Esophagus muscularis mucosa (tissue), 4 donors: ENCODE measurements at regions not wholly inside any gene's neighbourhood (a gene's known extent, or its start where the extent isn't known, plus 50 kb on each side); places are given as distances from the start of the nearest gene placed in this dataset.

Experiments used
- DNase-seq: peaks from one replicate; pipeline ENCODE4 v3.0.0-alpha.2; 2017; ENCODE audit errors: extremely low spot score
- H3K27ac ChIP-seq, 4 donors: fragments of 200-600 bp; sonication (generic); replicated peaks in 1 of 4; 1 replicate in 3 of 4; 2 replicates in 1 of 4; pipeline ENCODE4 v1.5.1; 2016 to 2019; ENCODE audit warnings: mild to moderate bottlenecking in 1 of 4
- H3K27me3 ChIP-seq, 4 donors: fragments of 200-600 bp; sonication (generic); one replicate each; pipeline versions ENCODE4 v1.5.1 to v1.6.0; 2016 to 2019
- H3K36me3 ChIP-seq, 4 donors: fragments of 200-600 bp; sonication (generic); one replicate each; pipeline ENCODE4 v1.5.1; 2016 to 2019
- H3K4me1 ChIP-seq, 4 donors: fragments of 200-600 bp; sonication (generic); one replicate each; pipeline ENCODE4 v1.5.1; 2016 to 2019
- H3K4me3 ChIP-seq, 4 donors: fragments of 200-600 bp; sonication (generic); 1 replicate in 2 of 4; 2 replicates in 2 of 4; pipeline ENCODE4 v1.5.1; 2016 to 2019; ENCODE audit warnings: mild to moderate bottlenecking in 4 of 4, moderate library complexity in 1 of 4
- H3K9me3 ChIP-seq, 4 donors: fragments of 200-600 bp; sonication (generic); 1 replicate in 3 of 4; 2 replicates in 1 of 4; pipeline ENCODE4 v1.5.1; 2016 to 2019
- EP300 ChIP-seq: sonication (generic); formaldehyde crosslinking; IDR thresholded peaks from one replicate; pipeline ENCODE4 v1.6.1; 2017; ENCODE audit warnings: antibody characterized with exemption
- POLR2A ChIP-seq: fragments of 450-650 bp; IDR thresholded peaks from one replicate; pipeline ENCODE4 v1.6.1; 2017; ENCODE audit warnings: antibody characterized with exemption, moderate library complexity, mild to moderate bottlenecking, low read depth
- POLR2AphosphoS5 ChIP-seq, 2 donors: sonication (generic); formaldehyde crosslinking; IDR thresholded peaks; one replicate each; pipeline ENCODE4 v1.6.1; 2017; ENCODE audit warnings: antibody characterized with exemption in 2 of 2
- WGBS: methylation state at CpG from one replicate; pipeline ENCODE4 v1.1.5; 2018; 5-methylcytosine and 5-hydroxymethylcytosine counted together
- intact Hi-C: fragments of 100-400 bp; cut with DNase I; formaldehyde crosslinking; loops from one replicate; pipeline ENCODE4 v1.15.1; 2023
- TF ChIP-seq, protein P1 (sequence below), 3 experiments: fragments of 200-600 bp in 2 of 3; fragments of 450-650 bp in 1 of 3; sonication (generic) in 2 of 3; IDR thresholded peaks; one replicate each; pipeline ENCODE4 v1.5.1; 2017 to 2019; ENCODE audit warnings: antibody characterized with exemption in 3 of 3, mild to moderate bottlenecking in 2 of 3, moderate library complexity in 1 of 3

DNA sequence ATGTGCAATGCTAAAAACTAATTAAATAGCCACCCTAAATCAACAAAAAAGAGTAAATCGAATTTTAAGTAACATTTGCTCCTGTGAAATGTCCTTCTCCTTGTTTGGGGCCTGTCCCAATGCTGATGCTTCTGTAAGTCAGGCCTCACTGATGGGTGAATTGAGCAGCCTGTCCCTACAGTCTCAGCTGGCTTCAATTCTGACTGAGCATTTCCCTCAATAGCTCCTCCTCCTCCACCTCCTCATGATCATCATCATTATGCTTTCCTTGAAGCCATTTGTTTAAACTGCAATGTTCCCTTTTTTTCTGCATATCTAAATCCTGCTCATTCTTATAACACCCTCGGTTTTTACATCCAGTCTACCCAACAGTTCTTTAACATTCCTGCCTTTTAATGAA lies 137.2 kb upstream of the CELF4 start:
- no peaks in the 10 kb centered on the region for H3K9me3 ChIP-seq
- no peak for DNase-seq
- 75% methylated on average over 2 of the region's 2 CpGs for WGBS
- no peaks in the 10 kb centered on the region for H3K4me1 ChIP-seq
- H3K27me3 ChIP-seq: no peaks in the 10 kb centered on the region
- no peaks in the 10 kb centered on the region for H3K36me3 ChIP-seq
- intact Hi-C loops: no loop called here
- TF ChIP-seq POLR2AphosphoS5 (IDR thresholded peaks at IDR 0.05) (no peak), POLR2A (no peak), EP300 (no peak)
- TF ChIP-seq, protein P1, sequence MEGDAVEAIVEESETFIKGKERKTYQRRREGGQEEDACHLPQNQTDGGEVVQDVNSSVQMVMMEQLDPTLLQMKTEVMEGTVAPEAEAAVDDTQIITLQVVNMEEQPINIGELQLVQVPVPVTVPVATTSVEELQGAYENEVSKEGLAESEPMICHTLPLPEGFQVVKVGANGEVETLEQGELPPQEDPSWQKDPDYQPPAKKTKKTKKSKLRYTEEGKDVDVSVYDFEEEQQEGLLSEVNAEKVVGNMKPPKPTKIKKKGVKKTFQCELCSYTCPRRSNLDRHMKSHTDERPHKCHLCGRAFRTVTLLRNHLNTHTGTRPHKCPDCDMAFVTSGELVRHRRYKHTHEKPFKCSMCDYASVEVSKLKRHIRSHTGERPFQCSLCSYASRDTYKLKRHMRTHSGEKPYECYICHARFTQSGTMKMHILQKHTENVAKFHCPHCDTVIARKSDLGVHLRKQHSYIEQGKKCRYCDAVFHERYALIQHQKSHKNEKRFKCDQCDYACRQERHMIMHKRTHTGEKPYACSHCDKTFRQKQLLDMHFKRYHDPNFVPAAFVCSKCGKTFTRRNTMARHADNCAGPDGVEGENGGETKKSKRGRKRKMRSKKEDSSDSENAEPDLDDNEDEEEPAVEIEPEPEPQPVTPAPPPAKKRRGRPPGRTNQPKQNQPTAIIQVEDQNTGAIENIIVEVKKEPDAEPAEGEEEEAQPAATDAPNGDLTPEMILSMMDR (IDR thresholded peaks at IDR 0.05): no peak
- H3K4me3 ChIP-seq: no peak overlapping the region
- H3K27ac ChIP-seq: no peak overlapping the region

DNA sequence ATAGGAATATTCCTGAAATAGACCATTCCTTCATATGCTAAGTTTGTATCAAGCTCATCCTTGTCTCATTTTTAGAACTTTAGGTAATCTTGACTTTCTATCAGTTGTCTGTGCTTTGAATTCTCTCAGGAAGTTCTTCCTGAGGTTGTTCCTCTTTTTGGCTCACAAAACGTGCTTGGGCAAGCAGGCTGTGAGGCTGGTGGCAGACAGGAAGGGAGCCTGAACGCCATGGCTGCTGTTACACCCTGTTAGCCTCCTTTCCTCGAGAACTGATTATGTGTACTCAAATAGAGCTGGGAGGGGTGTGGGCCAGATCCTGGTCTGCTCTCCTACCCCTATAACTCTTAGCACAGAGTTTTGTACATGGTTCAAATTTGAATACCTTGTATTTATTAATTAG lies 136.4 kb upstream of the CELF4 start:
- WGBS: 49% methylated on average over 3 of the region's 3 CpGs
- Histone ChIP-seq H3K27me3 (no peaks in the 10 kb centered on the region), H3K9me3 (no peaks in the 10 kb centered on the region), H3K4me3 (no peak overlapping the region), H3K27ac (no peak overlapping the region), H3K36me3 (no peaks in the 10 kb centered on the region), H3K4me1 (no peaks in the 10 kb centered on the region)
- intact Hi-C loops: no loop called here
- TF ChIP-seq EP300 (no peak), POLR2AphosphoS5 (IDR thresholded peaks at IDR 0.05) (no peak), POLR2A (no peak)
- TF ChIP-seq, protein P1 (IDR thresholded peaks at IDR 0.05): no peak
- no peak for DNase-seq

DNA sequence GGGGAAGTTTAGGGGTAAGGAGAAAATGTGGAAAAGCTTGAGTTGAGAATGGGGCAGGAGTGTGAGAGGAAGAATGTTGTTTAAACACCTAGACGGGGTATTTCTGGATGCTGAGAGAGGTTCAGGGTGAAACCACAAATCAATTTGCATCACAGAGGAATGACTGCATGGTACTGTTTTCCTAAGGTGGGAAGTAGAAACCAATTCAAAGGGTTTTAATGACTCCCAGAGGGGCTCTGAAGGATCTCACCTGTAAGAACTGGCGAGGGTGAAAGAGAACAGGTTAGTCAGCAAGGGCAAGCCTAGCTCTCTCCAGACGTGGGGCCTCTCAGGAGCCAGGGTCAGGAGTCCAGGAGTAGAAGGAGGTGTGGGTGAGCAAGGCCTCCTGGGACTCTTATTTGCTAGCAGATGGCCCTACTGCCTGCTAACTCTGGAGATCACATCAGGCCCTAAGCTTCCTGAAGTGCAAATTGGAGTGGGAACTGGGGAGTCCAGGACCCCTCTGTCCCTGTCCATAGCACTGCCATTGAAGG lies 133.0 kb upstream of the CELF4 start:
- Histone ChIP-seq H3K27ac (no peak overlapping the region), H3K4me3 (no peak overlapping the region), H3K9me3 (no peaks in the 10 kb centered on the region), H3K4me1 (no peaks in the 10 kb centered on the region), H3K36me3 (no peaks in the 10 kb centered on the region), H3K27me3 (no peaks in the 10 kb centered on the region)
- WGBS: 38% methylated on average over 3 of the region's 3 CpGs
- no peak for TF ChIP-seq POLR2AphosphoS5 (IDR thresholded peaks at IDR 0.05)
- TF ChIP-seq, protein P1 (IDR thresholded peaks at IDR 0.05): no peak
- TF ChIP-seq EP300: no peak
- TF ChIP-seq POLR2A: no peak
- no peak for DNase-seq
- intact Hi-C loops: no loop called here

DNA sequence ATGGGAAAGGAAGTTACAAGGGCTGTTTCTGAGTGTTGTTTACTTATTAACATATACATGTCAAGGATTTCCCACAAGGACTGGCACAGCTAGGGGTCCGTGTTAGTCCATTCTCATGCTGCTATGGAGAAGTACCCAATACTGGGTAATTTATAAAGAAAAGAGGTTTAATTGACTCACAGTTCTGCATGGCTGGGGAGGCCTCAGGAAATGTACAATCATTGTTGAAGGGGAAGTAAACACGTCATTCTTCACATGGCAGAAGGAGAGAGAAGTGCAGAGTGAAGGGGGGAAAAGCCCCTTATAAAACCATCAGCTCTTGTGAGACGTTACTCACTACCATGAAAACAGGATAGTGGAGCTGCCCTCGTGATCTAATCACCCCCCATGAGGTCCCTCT lies 128.9 kb upstream of the CELF4 start:
- Histone ChIP-seq H3K9me3 (no peaks in the 10 kb centered on the region), H3K4me1 (no peaks in the 10 kb centered on the region), H3K27me3 (no peaks in the 10 kb centered on the region), H3K36me3 (no peaks in the 10 kb centered on the region), H3K4me3 (no peak overlapping the region), H3K27ac (no peak overlapping the region)
- WGBS: 46% methylated on average over 4 of the region's 4 CpGs
- TF ChIP-seq POLR2AphosphoS5 (IDR thresholded peaks at IDR 0.05) (no peak), POLR2A (no peak), EP300 (no peak)
- TF ChIP-seq, protein P1 (IDR thresholded peaks at IDR 0.05): no peak
- no peak for DNase-seq
- intact Hi-C loops: no loop called here

DNA sequence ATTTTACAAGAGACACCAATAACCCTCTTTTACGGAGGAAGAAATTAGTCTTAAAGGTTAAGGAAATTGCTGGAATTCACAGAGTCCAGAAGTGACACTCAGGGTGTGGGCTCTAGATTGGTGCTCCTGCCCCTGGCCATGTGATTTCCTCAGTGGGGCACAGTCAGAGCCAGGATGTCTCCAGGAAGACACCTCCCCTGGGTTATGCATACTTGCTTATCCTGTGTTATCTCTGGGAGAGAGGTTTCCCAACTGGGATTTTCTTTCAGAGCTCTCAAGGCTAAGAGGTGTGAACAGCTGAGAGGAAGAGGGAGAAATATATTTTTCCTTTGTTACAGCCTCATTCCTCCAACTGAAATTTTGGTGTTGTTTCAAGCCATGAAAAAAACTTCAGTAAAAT lies 125.6 kb upstream of the CELF4 start:
- no peak for DNase-seq
- intact Hi-C loops: no loop called here
- Histone ChIP-seq H3K4me3 (no peak overlapping the region), H3K4me1 (no peaks in the 10 kb centered on the region), H3K9me3 (no peaks in the 10 kb centered on the region), H3K27ac (no peak overlapping the region), H3K36me3 (no peaks in the 10 kb centered on the region), H3K27me3 (no peaks in the 10 kb centered on the region)
- TF ChIP-seq POLR2A (no peak), POLR2AphosphoS5 (IDR thresholded peaks at IDR 0.05) (no peak), EP300 (no peak)
- TF ChIP-seq, protein P1 (IDR thresholded peaks at IDR 0.05): no peak
- WGBS: 92% methylated on average over 1 of the region's 1 CpG
